ENCODE measurements at regions not wholly inside any gene's neighbourhood (a gene's known extent, or its start where the extent isn't known, plus 50 kb on each side); places are given as distances from the start of the nearest gene placed in this dataset.

DNA sequence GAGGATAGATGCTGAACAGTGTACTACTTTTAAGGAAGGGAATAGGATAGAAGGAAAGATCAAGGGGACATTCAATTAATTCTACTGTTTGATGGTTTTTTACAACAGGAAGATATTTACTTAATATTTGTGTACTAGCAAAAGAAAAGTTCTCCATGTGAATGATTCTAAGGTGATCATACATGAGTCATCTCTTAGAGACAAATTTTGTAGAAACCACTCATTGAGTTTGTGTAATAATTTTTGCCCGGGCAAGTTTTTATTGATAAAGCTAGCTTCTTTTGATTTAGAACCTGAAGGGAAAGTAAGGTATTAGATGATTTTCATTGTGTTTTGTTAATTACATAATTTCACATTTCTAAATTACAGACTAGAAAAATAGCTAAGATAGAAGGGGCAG, 172.8 kb upstream of the PSMD7 start:
- no peak overlapping the region for H3K4me3 ChIP-seq (replicated peaks; ENCODE audit: low read depth, low read length)
- TF ChIP-seq, protein P1, sequence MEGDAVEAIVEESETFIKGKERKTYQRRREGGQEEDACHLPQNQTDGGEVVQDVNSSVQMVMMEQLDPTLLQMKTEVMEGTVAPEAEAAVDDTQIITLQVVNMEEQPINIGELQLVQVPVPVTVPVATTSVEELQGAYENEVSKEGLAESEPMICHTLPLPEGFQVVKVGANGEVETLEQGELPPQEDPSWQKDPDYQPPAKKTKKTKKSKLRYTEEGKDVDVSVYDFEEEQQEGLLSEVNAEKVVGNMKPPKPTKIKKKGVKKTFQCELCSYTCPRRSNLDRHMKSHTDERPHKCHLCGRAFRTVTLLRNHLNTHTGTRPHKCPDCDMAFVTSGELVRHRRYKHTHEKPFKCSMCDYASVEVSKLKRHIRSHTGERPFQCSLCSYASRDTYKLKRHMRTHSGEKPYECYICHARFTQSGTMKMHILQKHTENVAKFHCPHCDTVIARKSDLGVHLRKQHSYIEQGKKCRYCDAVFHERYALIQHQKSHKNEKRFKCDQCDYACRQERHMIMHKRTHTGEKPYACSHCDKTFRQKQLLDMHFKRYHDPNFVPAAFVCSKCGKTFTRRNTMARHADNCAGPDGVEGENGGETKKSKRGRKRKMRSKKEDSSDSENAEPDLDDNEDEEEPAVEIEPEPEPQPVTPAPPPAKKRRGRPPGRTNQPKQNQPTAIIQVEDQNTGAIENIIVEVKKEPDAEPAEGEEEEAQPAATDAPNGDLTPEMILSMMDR (IDR thresholded peaks at IDR 0.05; ENCODE audit: low read depth, low read length, missing control alignments) = no peak
- DNase-seq (ENCODE audit: extremely low read depth, low read depth) = no peak

- TF ChIP-seq, protein P1 (IDR thresholded peaks at IDR 0.05; ENCODE audit: low read depth, low read length, missing control alignments) = no peak
- H3K4me3 ChIP-seq (replicated peaks; ENCODE audit: low read depth, low read length) = no peak overlapping the region
- no peak for DNase-seq (ENCODE audit: extremely low read depth, low read depth)
Observed at GRCh38 chr16:74123195-74123594, 173.4 kb upstream of the PSMD7 start.

- DNase-seq (ENCODE audit: extremely low read depth, low read depth) = no peak
- H3K4me3 ChIP-seq (replicated peaks; ENCODE audit: low read depth, low read length) = no peak overlapping the region
- TF ChIP-seq, protein P1 (IDR thresholded peaks at IDR 0.05; ENCODE audit: low read depth, low read length, missing control alignments) = no peak
Observed at GRCh38 chr16:74117798-74118197, 178.8 kb upstream of the PSMD7 start.

DNA sequence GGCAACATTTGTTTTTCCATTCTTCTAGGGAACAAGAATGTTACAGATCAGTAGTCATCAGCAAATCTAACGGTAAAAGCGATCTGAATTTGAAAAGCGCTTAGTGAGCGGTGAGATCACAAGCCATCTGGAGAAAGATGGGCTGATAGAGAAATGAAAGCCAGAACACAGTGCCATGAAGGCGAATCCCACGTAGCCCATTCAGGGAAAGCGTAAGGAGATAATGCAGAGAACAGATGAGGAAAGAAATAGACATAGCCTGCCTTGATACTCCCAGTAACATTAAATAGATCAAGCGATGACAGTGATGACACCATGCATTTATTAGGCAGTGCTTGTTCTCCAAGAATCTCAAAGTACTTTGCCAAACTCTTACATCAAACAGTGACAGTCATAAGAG, 183.1 kb upstream of the PSMD7 start:
- TF ChIP-seq, protein P1 (IDR thresholded peaks at IDR 0.05; ENCODE audit: low read depth, low read length, missing control alignments) = no peak
- DNase-seq (ENCODE audit: extremely low read depth, low read depth) = no peak
- H3K4me3 ChIP-seq (replicated peaks; ENCODE audit: low read depth, low read length) = no peak overlapping the region

GRCh38 chr16:74111456-74111982, 185.1 kb upstream of the PSMD7 start:
- DNase-seq (ENCODE audit: extremely low read depth, low read depth) = no peak
- TF ChIP-seq, protein P1 (IDR thresholded peaks at IDR 0.05; ENCODE audit: low read depth, low read length, missing control alignments) = no peak
- no peak overlapping the region for H3K4me3 ChIP-seq (replicated peaks; ENCODE audit: low read depth, low read length)

- TF ChIP-seq, protein P1 (IDR thresholded peaks at IDR 0.05; ENCODE audit: low read depth, low read length, missing control alignments) = peak; percentile 84
- no peak overlapping the region for H3K4me3 ChIP-seq (replicated peaks; ENCODE audit: low read depth, low read length)
Observed at GRCh38 chr16:74107795-74108610, 188.6 kb upstream of the PSMD7 start.

More at GRCh38 chr16:74107795-74108610, 188.6 kb upstream of the PSMD7 start:
- peak; percentile 35 for DNase-seq (ENCODE audit: extremely low read depth, low read depth)

Data from HFF-Myc (cell line).